HL-60 (cell line): ENCODE measurements at regions not wholly inside any gene's neighbourhood (a gene's known extent, or its start where the extent isn't known, plus 50 kb on each side); places are given as distances from the start of the nearest gene placed in this dataset.
"Not testable (repeated sequence)": the region's sequence is repeated elsewhere in the genome, so short reads cannot be mapped to it uniquely, and the experiment has no call there.

Source experiments
- DNase-seq, 2 experiments: peaks; one replicate each; pipeline ENCODE4 v3.0.0-alpha.2; 2010 to 2020; ENCODE audit warnings: low read depth in 1 of 2, low spot score in 1 of 2
- H3K27ac ChIP-seq: fragments of 250-450 bp; sonication (Bioruptor Pico); replicated peaks from 2 replicates; pipeline ENCODE4 v1.5.1; 2020; ENCODE audit warnings: mild to moderate bottlenecking, moderate library complexity
- H3K27me3 ChIP-seq: fragments of 250-450 bp; sonication (Bioruptor Pico); 2 replicates; pipeline ENCODE4 v1.5.1; 2021; ENCODE audit warnings: mild to moderate bottlenecking, moderate library complexity; ENCODE audit not compliant: insufficient read depth, poor library complexity, severe bottlenecking
- H3K4me3 ChIP-seq: replicated peaks from 2 replicates; pipeline ENCODE4 v1.5.1; 2011; ENCODE audit warnings: mild to moderate bottlenecking, control low read depth, low read length; ENCODE audit not compliant: insufficient read depth
- GABPA ChIP-seq: IDR thresholded peaks from 2 replicates; pipeline ENCODE4 v1.6.1; 2012; ENCODE audit warnings: low read depth
- POLR2AphosphoS5 ChIP-seq: IDR thresholded peaks from 2 replicates; pipeline ENCODE4 v1.6.1; 2012; ENCODE audit warnings: low read depth
- SPI1 ChIP-seq: IDR thresholded peaks from 2 replicates; pipeline ENCODE4 v1.6.1; 2012; ENCODE audit warnings: low read depth, mild to moderate bottlenecking, borderline replicate concordance
- TF ChIP-seq, protein P1 (sequence below): IDR thresholded peaks from one replicate; pipeline ENCODE4 v1.5.1; 2011; ENCODE audit warnings: low read length, control low read depth, inconsistent platforms; ENCODE audit not compliant: insufficient read depth
- TF ChIP-seq, protein P2 (sequence below): IDR thresholded peaks from 2 replicates; pipeline ENCODE4 v1.6.1; 2012; ENCODE audit warnings: low read depth; ENCODE audit not compliant: insufficient replicate concordance

DNA sequence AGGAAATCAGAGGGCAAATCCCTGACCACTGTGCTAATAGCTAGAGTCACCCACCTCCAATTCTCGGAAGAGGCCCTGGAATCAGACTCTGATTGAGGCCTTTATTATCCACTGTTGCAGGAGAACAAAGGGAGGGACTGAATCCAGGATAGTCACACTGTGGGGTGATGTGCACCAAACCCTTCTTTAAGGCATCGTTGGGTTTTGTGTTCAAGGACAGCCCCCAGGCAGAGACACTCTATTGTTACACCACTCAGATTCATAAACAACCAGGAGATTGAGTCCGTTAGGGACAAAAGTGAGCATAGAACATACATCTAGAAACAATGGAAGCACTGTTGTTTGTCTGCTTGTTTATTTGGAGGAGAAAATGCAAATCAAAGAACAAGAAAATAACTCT lies 124.6 kb upstream of the TBCA start:
- no peak for DNase-seq
- Histone ChIP-seq H3K4me3 (no peak overlapping the region), H3K27me3 (no peaks in the 10 kb centered on the region), H3K27ac (no peak overlapping the region)
- TF ChIP-seq, protein P1, sequence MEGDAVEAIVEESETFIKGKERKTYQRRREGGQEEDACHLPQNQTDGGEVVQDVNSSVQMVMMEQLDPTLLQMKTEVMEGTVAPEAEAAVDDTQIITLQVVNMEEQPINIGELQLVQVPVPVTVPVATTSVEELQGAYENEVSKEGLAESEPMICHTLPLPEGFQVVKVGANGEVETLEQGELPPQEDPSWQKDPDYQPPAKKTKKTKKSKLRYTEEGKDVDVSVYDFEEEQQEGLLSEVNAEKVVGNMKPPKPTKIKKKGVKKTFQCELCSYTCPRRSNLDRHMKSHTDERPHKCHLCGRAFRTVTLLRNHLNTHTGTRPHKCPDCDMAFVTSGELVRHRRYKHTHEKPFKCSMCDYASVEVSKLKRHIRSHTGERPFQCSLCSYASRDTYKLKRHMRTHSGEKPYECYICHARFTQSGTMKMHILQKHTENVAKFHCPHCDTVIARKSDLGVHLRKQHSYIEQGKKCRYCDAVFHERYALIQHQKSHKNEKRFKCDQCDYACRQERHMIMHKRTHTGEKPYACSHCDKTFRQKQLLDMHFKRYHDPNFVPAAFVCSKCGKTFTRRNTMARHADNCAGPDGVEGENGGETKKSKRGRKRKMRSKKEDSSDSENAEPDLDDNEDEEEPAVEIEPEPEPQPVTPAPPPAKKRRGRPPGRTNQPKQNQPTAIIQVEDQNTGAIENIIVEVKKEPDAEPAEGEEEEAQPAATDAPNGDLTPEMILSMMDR: no peak
- TF ChIP-seq, protein P2, sequence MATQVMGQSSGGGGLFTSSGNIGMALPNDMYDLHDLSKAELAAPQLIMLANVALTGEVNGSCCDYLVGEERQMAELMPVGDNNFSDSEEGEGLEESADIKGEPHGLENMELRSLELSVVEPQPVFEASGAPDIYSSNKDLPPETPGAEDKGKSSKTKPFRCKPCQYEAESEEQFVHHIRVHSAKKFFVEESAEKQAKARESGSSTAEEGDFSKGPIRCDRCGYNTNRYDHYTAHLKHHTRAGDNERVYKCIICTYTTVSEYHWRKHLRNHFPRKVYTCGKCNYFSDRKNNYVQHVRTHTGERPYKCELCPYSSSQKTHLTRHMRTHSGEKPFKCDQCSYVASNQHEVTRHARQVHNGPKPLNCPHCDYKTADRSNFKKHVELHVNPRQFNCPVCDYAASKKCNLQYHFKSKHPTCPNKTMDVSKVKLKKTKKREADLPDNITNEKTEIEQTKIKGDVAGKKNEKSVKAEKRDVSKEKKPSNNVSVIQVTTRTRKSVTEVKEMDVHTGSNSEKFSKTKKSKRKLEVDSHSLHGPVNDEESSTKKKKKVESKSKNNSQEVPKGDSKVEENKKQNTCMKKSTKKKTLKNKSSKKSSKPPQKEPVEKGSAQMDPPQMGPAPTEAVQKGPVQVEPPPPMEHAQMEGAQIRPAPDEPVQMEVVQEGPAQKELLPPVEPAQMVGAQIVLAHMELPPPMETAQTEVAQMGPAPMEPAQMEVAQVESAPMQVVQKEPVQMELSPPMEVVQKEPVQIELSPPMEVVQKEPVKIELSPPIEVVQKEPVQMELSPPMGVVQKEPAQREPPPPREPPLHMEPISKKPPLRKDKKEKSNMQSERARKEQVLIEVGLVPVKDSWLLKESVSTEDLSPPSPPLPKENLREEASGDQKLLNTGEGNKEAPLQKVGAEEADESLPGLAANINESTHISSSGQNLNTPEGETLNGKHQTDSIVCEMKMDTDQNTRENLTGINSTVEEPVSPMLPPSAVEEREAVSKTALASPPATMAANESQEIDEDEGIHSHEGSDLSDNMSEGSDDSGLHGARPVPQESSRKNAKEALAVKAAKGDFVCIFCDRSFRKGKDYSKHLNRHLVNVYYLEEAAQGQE: no peak
- TF ChIP-seq SPI1 (no peak), POLR2AphosphoS5 (no peak), GABPA (no peak)

DNA sequence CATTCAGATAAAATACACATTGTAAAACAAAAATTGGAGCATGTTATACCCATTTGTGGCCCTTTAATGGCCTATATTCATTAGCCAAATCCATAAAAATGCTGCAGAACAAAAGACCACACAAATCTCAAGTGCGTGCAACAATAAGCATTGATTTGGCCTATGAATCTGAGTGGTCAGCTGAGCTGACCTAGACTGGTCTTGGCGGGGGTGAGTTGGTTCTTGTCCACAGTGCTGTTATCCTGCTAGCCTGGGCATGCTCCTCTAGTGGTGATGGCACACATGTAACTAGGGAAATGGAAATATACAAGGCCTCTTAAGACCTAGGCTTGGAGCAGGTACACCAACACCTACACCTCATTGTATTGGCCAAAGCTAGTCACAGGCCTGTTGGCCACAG lies 122.2 kb upstream of the TBCA start:
- Histone ChIP-seq H3K4me3 (no peak overlapping the region), H3K27ac (no peak overlapping the region), H3K27me3 (no peaks in the 10 kb centered on the region)
- TF ChIP-seq, protein P2: no peak
- TF ChIP-seq POLR2AphosphoS5: no peak
- TF ChIP-seq, protein P1: no peak
- TF ChIP-seq SPI1: no peak
- TF ChIP-seq GABPA: no peak
- DNase-seq: no peak

DNA sequence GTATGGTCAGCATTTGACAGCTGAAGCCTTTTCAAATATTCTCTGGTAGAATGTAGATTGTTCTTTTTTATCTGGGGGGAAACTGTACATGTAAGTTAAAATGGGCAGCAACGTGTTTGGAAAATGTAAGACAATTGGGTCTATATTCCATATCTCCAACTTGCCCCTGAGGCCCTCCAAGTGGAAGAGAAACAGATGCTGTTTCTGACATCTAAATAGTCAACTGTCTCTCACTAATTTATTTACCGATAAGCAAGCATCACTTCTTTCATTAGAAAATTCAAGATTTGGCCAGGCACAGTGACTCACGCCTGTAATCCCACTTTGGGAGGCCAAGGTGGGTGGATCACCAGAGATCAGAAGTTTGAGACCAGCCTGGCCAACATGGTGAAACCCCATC lies 120.2 kb upstream of the TBCA start:
- Histone ChIP-seq H3K27me3 (no peaks in the 10 kb centered on the region), H3K27ac (no peak overlapping the region), H3K4me3 (no peak overlapping the region)
- DNase-seq: no peak
- TF ChIP-seq POLR2AphosphoS5 (no peak), SPI1 (no peak), GABPA (no peak)
- TF ChIP-seq, protein P1: no peak
- TF ChIP-seq, protein P2: no peak

DNA sequence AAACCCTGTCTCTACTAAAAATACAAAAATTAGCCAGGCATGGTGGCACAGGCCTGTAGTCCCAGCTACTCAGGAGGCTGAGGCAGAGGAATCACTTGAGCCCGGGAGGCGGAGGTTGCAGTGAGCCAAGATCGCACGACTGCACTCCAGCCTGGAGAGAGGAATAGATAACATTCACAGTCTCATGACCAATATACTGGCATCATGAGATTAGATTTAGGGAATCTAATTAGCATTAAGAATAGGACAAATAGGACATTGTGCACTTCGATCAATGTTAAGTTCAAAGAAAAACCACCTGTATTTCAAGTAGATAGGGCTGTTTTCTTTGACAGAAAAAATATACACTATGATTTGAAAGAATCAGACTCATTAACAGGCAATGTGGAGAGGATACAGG lies 118.0 kb upstream of the TBCA start:
- not testable (repeated sequence) for DNase-seq, H3K4me3 ChIP-seq, H3K27me3 ChIP-seq, H3K27ac ChIP-seq
